Fibroblast of villous mesenchyme (primary cell): ENCODE measurements at regions not wholly inside any gene's neighbourhood (a gene's known extent, or its start where the extent isn't known, plus 50 kb on each side); places are given as distances from the start of the nearest gene placed in this dataset.

Experiments used
- DNase-seq: peaks from one replicate; pipeline ENCODE4 v3.0.0-alpha.2; 2010; ENCODE audit warnings: low read depth
- H3K4me3 ChIP-seq: 2 replicates; pipeline ENCODE4 v1.5.1; 2011; ENCODE audit warnings: low read depth, mild to moderate bottlenecking, low read length
- CTCF ChIP-seq: IDR thresholded peaks from 2 replicates; pipeline ENCODE4 v1.5.1; 2012; ENCODE audit warnings: low read depth, mild to moderate bottlenecking, low read length; ENCODE audit not compliant: insufficient read depth

- no peak overlapping the region for H3K4me3 ChIP-seq
- TF ChIP-seq CTCF, result no peak
- DNase-seq, result no peak
These were observed 220.8 kb upstream of the NFE2L3 start for GRCh38 chr7:25931156-25931555.

GRCh38 chr7:25933921-25934320, 218.1 kb upstream of the NFE2L3 start:
- no peak for TF ChIP-seq CTCF
- no peak for DNase-seq
- H3K4me3 ChIP-seq, result no peak overlapping the region

GRCh38 chr7:25940086-25940906, 211.7 kb upstream of the NFE2L3 start:
- no peak overlapping the region for H3K4me3 ChIP-seq
- DNase-seq, result no peak
- TF ChIP-seq CTCF, result no peak

- no peak overlapping the region for H3K4me3 ChIP-seq
- no peak for TF ChIP-seq CTCF
- DNase-seq, result no peak
These were observed 207.1 kb upstream of the NFE2L3 start for GRCh38 chr7:25944777-25945515.

GRCh38 chr7:25945608-25946007, 206.4 kb upstream of the NFE2L3 start:
- TF ChIP-seq CTCF, result no peak
- no peak for DNase-seq
- H3K4me3 ChIP-seq, result no peak overlapping the region

GRCh38 chr7:25946181-25946580, 205.8 kb upstream of the NFE2L3 start:
- H3K4me3 ChIP-seq, result no peak overlapping the region
- TF ChIP-seq CTCF, result no peak
- DNase-seq, result no peak
